Stomach (tissue), 4 donors: ENCODE measurements at regions not wholly inside any gene's neighbourhood (a gene's known extent, or its start where the extent isn't known, plus 50 kb on each side); places are given as distances from the start of the nearest gene placed in this dataset.

Experiments
- EP300 ChIP-seq: sonication (generic); formaldehyde crosslinking; IDR thresholded peaks from one replicate; pipeline ENCODE4 v1.6.1; 2017; ENCODE audit warnings: antibody characterized with exemption
- POLR2A ChIP-seq, 4 donors: fragments of 450-650 bp; IDR thresholded peaks; one replicate each; pipeline ENCODE4 v1.6.1; 2016; ENCODE audit warnings: antibody characterized with exemption in 4 of 4, control low read depth in 2 of 4, mild to moderate bottlenecking in 1 of 4, moderate library complexity in 1 of 4
- POLR2AphosphoS5 ChIP-seq, 3 donors: sonication (generic); formaldehyde crosslinking; IDR thresholded peaks; one replicate each; pipeline ENCODE4 v1.6.1; 2016; ENCODE audit warnings: antibody characterized with exemption in 3 of 3
- TF ChIP-seq, protein P1 (sequence below), 7 experiments: fragments of 450-650 bp in 4 of 7; fragments of 200-600 bp in 3 of 7; sonication (generic) in 3 of 7; IDR thresholded peaks; one replicate each; pipeline ENCODE4 v1.5.1; 2016 to 2019; ENCODE audit warnings: antibody characterized with exemption in 7 of 7, control low read depth in 2 of 7, mild to moderate bottlenecking in 1 of 7

DNA sequence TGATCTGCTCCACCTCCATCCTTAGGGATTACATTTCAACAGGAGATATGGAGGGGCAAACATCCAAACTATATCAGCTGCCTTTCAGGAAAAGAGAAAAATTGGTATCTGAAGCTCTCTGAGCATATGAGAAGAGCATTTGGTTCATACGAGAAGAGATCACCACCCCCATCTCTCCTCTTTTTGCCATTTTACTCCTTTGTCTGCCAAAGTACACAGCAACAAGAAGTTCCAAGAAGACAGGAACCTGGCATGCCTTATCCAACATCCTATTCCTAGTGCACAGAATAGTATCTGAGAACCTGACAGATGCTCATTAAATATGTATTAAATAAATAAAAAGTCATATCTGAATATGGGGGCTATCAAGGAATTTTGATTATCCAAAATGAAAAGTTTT, 142.5 kb upstream of the PKN2 start:
- TF ChIP-seq, protein P1, sequence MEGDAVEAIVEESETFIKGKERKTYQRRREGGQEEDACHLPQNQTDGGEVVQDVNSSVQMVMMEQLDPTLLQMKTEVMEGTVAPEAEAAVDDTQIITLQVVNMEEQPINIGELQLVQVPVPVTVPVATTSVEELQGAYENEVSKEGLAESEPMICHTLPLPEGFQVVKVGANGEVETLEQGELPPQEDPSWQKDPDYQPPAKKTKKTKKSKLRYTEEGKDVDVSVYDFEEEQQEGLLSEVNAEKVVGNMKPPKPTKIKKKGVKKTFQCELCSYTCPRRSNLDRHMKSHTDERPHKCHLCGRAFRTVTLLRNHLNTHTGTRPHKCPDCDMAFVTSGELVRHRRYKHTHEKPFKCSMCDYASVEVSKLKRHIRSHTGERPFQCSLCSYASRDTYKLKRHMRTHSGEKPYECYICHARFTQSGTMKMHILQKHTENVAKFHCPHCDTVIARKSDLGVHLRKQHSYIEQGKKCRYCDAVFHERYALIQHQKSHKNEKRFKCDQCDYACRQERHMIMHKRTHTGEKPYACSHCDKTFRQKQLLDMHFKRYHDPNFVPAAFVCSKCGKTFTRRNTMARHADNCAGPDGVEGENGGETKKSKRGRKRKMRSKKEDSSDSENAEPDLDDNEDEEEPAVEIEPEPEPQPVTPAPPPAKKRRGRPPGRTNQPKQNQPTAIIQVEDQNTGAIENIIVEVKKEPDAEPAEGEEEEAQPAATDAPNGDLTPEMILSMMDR (IDR thresholded peaks at IDR 0.05): no peak
- TF ChIP-seq POLR2AphosphoS5 (IDR thresholded peaks at IDR 0.05): no peak
- TF ChIP-seq POLR2A (IDR thresholded peaks at IDR 0.05): no peak
- no peak for TF ChIP-seq EP300
